ENCODE measurements at regions not wholly inside any gene's neighbourhood (a gene's known extent, or its start where the extent isn't known, plus 50 kb on each side); places are given as distances from the start of the nearest gene placed in this dataset.

DNA sequence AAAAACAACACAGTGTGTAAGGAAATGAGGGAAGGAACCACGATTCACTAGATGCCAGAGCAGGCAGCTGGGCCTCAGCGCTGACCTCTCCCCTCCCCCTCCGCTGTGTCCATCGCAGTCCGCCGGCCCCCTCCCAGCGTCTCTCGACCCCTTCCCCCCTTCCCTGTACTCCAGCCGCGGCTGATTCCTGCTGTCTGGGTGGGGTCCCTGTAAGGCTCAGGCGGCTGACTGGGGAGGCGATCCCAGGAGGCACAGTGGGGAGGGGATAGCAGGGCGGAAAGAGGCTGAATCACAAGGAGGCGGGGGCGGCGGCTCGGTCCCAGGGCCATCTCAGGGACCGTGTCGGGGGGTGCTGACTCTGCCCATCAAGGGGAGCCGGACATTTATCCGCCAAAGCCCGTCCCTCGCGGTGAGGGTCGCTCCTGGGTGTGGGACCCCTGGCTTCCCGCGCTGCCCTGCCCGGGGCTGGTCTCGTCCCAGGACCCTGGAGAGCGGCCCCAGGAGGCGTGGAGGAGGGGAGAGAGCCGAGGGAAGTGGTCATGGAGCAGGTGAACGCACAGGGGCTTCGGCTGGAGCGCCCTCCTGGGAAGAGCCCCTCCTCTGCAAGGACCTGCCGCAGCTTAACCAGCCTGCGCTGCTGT lies 241.9 kb downstream of the PTPRU start:
- no peak for TF ChIP-seq CTCF (IDR thresholded peaks at IDR 0.05)
- no peak for TF ChIP-seq POLR2A (IDR thresholded peaks at IDR 0.05)
- no peak for TF ChIP-seq EP300 (IDR thresholded peaks at IDR 0.05)
- Histone ChIP-seq H3K36me3 (no peaks in the 10 kb centered on the region), H3K27ac (no peak overlapping the region), H3K4me1 (ENCODE audit: insufficient read depth) (no peaks in the 10 kb centered on the region), H3K4me3 (no peak overlapping the region), H3K27me3 (no peaks in the 10 kb centered on the region), H3K9me3 (peaks cover 0 to 6% of the 10 kb centered on the region in 2 donors)
- no peak for DNase-seq
- intact Hi-C loops (cut with DNase I) = loop anchor here in 1 of 4 donors (10.0 kb wide), 1 partner anchor 233 kb away; no protein-coding TSS in a partner anchor
- 2 to 6% (median 3%) methylated on average over 33 to 37 of the region's 37 CpGs for WGBS, 3 donors

DNA sequence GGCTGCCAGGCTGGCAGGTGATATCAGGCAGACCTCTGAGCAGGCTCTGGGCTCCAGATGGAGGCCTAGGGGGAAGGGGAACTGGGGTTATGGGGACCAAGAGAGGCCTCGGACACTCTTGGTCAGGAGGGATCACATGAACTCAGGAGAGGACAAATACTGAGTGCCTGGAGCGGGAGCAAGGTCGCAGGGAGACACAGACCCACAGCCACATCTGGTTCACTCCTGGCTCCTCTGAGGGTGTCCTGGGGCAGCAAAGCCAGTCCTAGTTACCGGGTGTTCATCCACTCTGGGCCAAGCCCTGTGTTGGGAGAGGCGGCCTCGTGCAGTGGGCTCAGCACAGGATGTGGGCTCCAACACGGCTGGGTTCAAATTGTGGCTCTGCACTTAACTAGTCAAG lies 239.0 kb downstream of the PTPRU start:
- Histone ChIP-seq H3K36me3 (no peaks in the 10 kb centered on the region), H3K4me1 (ENCODE audit: insufficient read depth) (no peaks in the 10 kb centered on the region), H3K27ac (no peak overlapping the region), H3K9me3 (peaks cover 0 to 3% of the 10 kb centered on the region in 2 donors), H3K4me3 (no peak overlapping the region), H3K27me3 (no peaks in the 10 kb centered on the region)
- no peak for DNase-seq
- intact Hi-C loops (cut with DNase I) = loop anchor here in 1 of 4 donors (10.0 kb wide), 1 partner anchor 231 kb away; no protein-coding TSS in a partner anchor
- 34 to 67% (median 66%) methylated on average over 7 of the region's 7 CpGs for WGBS, 3 donors
- no peak for TF ChIP-seq EP300 (IDR thresholded peaks at IDR 0.05)
- no peak for TF ChIP-seq POLR2A (IDR thresholded peaks at IDR 0.05)
- TF ChIP-seq CTCF (IDR thresholded peaks at IDR 0.05) = no peak

DNA sequence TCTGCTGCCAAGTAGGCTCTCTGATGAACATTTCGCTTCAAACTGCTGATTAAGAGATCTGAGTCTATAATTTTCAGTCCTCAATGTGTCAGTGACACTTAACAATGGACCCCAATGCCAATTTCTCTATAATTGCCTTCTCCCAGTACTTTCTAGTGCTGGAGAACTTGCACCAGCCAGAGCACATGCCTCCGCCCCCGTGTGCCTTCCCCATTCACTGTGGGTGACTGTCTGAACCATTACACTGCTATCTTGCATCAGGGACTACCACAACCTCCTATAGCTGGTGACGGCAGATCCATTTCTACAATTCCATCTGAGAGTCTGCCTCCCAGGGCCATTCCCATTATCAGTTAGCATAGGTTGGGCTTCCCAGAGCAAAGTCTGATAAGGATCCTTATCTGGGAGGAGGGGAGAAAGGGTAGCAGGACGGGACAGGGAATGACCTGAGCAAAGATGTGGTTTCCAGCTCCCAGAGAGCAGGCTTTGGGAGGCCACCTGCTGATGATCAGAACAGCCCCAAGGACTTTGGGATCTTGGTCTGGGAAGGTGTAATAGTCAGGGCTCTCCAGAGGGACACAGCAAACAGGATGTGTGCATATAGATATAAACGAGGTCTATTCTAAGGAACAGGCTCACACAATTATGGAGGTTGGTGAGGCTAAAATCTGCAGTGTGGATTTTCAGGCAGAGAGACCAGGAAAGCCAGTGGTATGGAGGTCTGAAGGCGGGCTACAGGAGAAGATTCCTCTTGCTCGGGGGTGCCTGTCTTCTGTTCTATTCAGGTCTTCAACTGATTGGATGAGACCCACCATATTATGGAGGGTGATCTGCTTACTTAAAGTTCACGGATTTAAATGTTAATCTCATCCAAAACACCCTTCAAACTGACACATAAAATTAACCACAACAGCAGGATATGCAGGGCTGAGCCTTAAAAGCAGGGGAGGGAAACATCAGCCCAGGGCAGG lies 238.2 kb downstream of the PTPRU start:
- no peaks in the 10 kb centered on the region for H3K27me3 ChIP-seq
- DNase-seq = no peak
- intact Hi-C loops (cut with DNase I) = loop anchor here in 1 of 4 donors (10.0 kb wide), 1 partner anchor 230 kb away; no protein-coding TSS in a partner anchor
- H3K4me3 ChIP-seq = no peak overlapping the region
- no peak for TF ChIP-seq CTCF (IDR thresholded peaks at IDR 0.05)
- no peak for TF ChIP-seq EP300 (IDR thresholded peaks at IDR 0.05)
- TF ChIP-seq POLR2A (IDR thresholded peaks at IDR 0.05) = no peak
- H3K4me1 ChIP-seq (ENCODE audit: insufficient read depth) = no peaks in the 10 kb centered on the region
- 54 to 76% (median 65%) methylated on average over 8 to 9 of the region's 9 CpGs for WGBS, 3 donors
- H3K9me3 ChIP-seq = peaks cover 0 to 3% of the 10 kb centered on the region in 2 donors
- no peak overlapping the region for H3K27ac ChIP-seq
- H3K36me3 ChIP-seq = no peaks in the 10 kb centered on the region

- Histone ChIP-seq H3K4me3 (no peak overlapping the region), H3K36me3 (no peaks in the 10 kb centered on the region), H3K9me3 (no peaks in the 10 kb centered on the region), H3K27ac (no peak overlapping the region), H3K4me1 (ENCODE audit: insufficient read depth) (no peaks in the 10 kb centered on the region), H3K27me3 (no peaks in the 10 kb centered on the region)
- intact Hi-C loops (cut with DNase I) = loop anchor here in 1 of 4 donors (10.0 kb wide), 1 partner anchor 229 kb away; no protein-coding TSS in a partner anchor
- 56 to 70% (median 68%) methylated on average over 9 of the region's 9 CpGs for WGBS, 3 donors
- no peak for TF ChIP-seq EP300 (IDR thresholded peaks at IDR 0.05)
- no peak for TF ChIP-seq CTCF (IDR thresholded peaks at IDR 0.05)
- no peak for TF ChIP-seq POLR2A (IDR thresholded peaks at IDR 0.05)
- no peak for DNase-seq
Measured at GRCh38 chr1:29473161-29473855, 237.0 kb downstream of the PTPRU start.

Measured in ovary (tissue), 7 donors.